ENCODE measurements at regions not wholly inside any gene's neighbourhood (a gene's known extent, or its start where the extent isn't known, plus 50 kb on each side); places are given as distances from the start of the nearest gene placed in this dataset.

DNA sequence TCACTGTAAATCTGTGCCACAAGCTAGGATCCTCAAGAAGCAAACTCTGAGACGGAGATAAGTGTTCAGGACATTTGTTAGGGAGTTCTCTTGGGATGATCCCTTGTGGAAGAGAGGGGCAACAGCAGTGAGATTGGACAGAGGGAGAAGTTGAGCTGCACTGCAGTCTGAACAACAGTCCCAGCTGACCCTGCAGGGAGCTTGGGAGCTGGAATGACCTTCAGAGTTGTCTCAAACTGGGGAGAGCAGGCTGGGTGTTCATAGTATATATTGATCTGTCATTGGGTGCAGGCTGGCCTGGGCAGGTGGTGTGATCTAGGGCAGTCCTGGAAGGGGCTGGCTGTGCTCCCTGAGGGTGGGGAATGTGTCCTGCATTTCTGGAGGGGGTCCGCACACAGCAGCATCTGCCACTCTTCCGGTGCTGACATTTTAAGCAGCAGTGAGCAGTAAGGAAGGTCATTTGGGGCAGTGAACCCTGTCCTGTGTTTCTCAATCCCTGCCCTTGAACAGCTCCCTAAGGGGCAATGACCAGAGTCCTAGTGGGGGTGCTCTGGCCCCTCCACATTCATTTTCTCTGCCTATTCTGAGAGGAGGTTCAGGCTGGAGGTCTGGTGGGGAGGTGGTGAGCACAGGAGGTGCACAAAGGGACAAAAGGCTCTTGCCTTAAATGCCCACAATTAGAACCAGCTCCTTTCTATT is 90.2 kb upstream of the PPM1J start:
- no peak for TF ChIP-seq HDGF (IDR thresholded peaks at IDR 0.05; ENCODE audit: borderline replicate concordance)
- TF ChIP-seq ELF4 (IDR thresholded peaks at IDR 0.05): no peak
- no peak for TF ChIP-seq FOXM1 (IDR thresholded peaks at IDR 0.05; ENCODE audit: borderline replicate concordance)
- TF ChIP-seq FOXK2 (IDR thresholded peaks at IDR 0.05): no peak
- no peak for TF ChIP-seq SP1 (IDR thresholded peaks at IDR 0.05)
- TF ChIP-seq SUZ12 (IDR thresholded peaks at IDR 0.05): no peak
- TF ChIP-seq TARDBP (IDR thresholded peaks at IDR 0.05): no peak

Data from HEK293T (cell line).